H1 (cell line): ENCODE measurements at regions not wholly inside any gene's neighbourhood (a gene's known extent, or its start where the extent isn't known, plus 50 kb on each side); places are given as distances from the start of the nearest gene placed in this dataset.

Experiments used
- CTCF ChIA-PET: fragments of 300-600 bp; sonication (Branson Sonifier 250); formaldehyde crosslinking; loops from one replicate; lab custom pipeline; 2021; ENCODE audit not compliant: partially characterized antibody; lab: Charles Lee
- POLR2A ChIA-PET: fragments of 300-600 bp; sonication (Branson Sonifier 250); formaldehyde crosslinking; loops from one replicate; lab custom pipeline; 2021; ENCODE audit warnings: inconsistent platforms; ENCODE audit not compliant: partially characterized antibody; lab: Charles Lee
- DNase-seq, 2 experiments: peaks; one replicate each; pipeline versions ENCODE4 v3.0.0 to v3.0.0-alpha.2; 2010 to 2022; ENCODE audit warnings: low spot score in 2 of 2, low read depth in 1 of 2, mixed read lengths in 1 of 2
- FAIRE-seq: peaks from 2 replicates; lab custom pipeline; 2011; peaks lifted over from hg19 to GRCh38; lab: Jason Lieb, UNC
- H2AFZ ChIP-seq: 2 replicates; pipeline ENCODE4 v1.8.1; 2012; ENCODE audit warnings: low read length, inconsistent platforms
- H2AK5ac ChIP-seq: 2 replicates; pipeline ENCODE4 v1.6.1; 2013; ENCODE audit warnings: low read depth, low read length
- H2BK120ac ChIP-seq: replicated peaks from 2 replicates; pipeline ENCODE3; 2013; ENCODE audit warnings: low read depth, low read length, inconsistent platforms
- H2BK12ac ChIP-seq: 2 replicates; pipeline ENCODE4 v1.6.1; 2013; ENCODE audit warnings: low read depth, low read length
- H2BK15ac ChIP-seq: 2 replicates; pipeline ENCODE4 v1.6.1; 2013; ENCODE audit warnings: low read length
- H2BK20ac ChIP-seq: 2 replicates; pipeline ENCODE4 v1.6.1; 2013; ENCODE audit warnings: low read length
- H2BK5ac ChIP-seq: 2 replicates; pipeline ENCODE4 v1.6.1; 2013; ENCODE audit warnings: low read depth, low read length
- H3K14ac ChIP-seq: 2 replicates; pipeline ENCODE4 v1.6.1; 2013; ENCODE audit warnings: inconsistent platforms; ENCODE audit not compliant: insufficient read length
- H3K18ac ChIP-seq: 2 replicates; pipeline ENCODE4 v1.6.1; 2013; ENCODE audit warnings: low read length; ENCODE audit errors: extremely low read depth
- H3K23ac ChIP-seq: 2 replicates; pipeline ENCODE4 v1.6.1; 2013; ENCODE audit warnings: inconsistent platforms; ENCODE audit not compliant: insufficient read length
- H3K23me2 ChIP-seq: 2 replicates; pipeline ENCODE4 v1.6.1; 2013; ENCODE audit warnings: low read depth, low read length
- H3K27ac ChIP-seq: 2 replicates; pipeline ENCODE4 v1.6.1; 2011; ENCODE audit warnings: low read depth, low read length, inconsistent platforms
- H3K27me3 ChIP-seq, 4 experiments: replicated peaks in 1 of 4; 1 replicate in 1 of 4; 2 replicates in 3 of 4; pipeline versions ENCODE4 v1.6.1 to v1.8.1; 2011 to 2013; ENCODE audit warnings: low read length in 3 of 4, mild to moderate bottlenecking in 3 of 4, inconsistent platforms in 2 of 4, mixed read lengths in 2 of 4, moderate library complexity in 1 of 4; ENCODE audit not compliant: control insufficient read depth in 3 of 4, insufficient read depth in 3 of 4; ENCODE audit errors: extremely low read depth in 1 of 4
- H3K36me3 ChIP-seq, 4 experiments: 2 replicates each; pipeline versions ENCODE4 v1.6.1 to v1.8.1; 2011 to 2013; ENCODE audit warnings: mild to moderate bottlenecking in 4 of 4, low read length in 3 of 4, moderate library complexity in 2 of 4, control low read depth in 1 of 4, inconsistent platforms in 1 of 4; ENCODE audit not compliant: insufficient read depth in 4 of 4, control insufficient read depth in 2 of 4
- H3K4ac ChIP-seq: replicated peaks from 2 replicates; pipeline ENCODE3; 2013; ENCODE audit warnings: low read length, low read depth, mixed read lengths, inconsistent platforms; ENCODE audit not compliant: insufficient read length
- H3K4me1 ChIP-seq, 4 experiments: replicated peaks in 1 of 4; 1 replicate in 1 of 4; 2 replicates in 3 of 4; pipeline versions ENCODE4 v1.6.1 to v1.8.1; 2011 to 2013; ENCODE audit warnings: low read length in 3 of 4, inconsistent platforms in 2 of 4, mixed read lengths in 1 of 4; ENCODE audit not compliant: insufficient read depth in 4 of 4, control insufficient read depth in 3 of 4
- H3K4me2 ChIP-seq, 2 experiments: 2 replicates each; pipeline versions ENCODE4 v1.6.1 to v1.8.1; 2011 to 2013; ENCODE audit warnings: low read depth in 2 of 2, low read length in 2 of 2, control low read depth in 1 of 2, inconsistent platforms in 1 of 2, mild to moderate bottlenecking in 1 of 2; ENCODE audit not compliant: insufficient read depth in 1 of 2
- H3K4me3 ChIP-seq, 4 experiments: fragments of 200-600, 300-600 bp in 1 of 4; sonication (generic), shearing (Covaris generic), sonication (Bioruptor Twin) in 1 of 4; 2 replicates each; pipeline versions ENCODE4 v1.5.1 to v1.8.1; 2011 to 2016; ENCODE audit warnings: low read length in 4 of 4, low read depth in 3 of 4, control low read depth in 2 of 4, inconsistent platforms in 2 of 4, mild to moderate bottlenecking in 2 of 4, mixed read lengths in 1 of 4, moderate library complexity in 1 of 4; ENCODE audit not compliant: insufficient read depth in 2 of 4; ENCODE audit errors: extremely low read depth in 1 of 4
- H3K56ac ChIP-seq: replicated peaks from 2 replicates; pipeline ENCODE3; 2013; ENCODE audit warnings: low read depth, mild to moderate bottlenecking, mixed read lengths, low read length, inconsistent platforms; ENCODE audit not compliant: insufficient read length
- H3K79me1 ChIP-seq: 2 replicates; pipeline ENCODE4 v1.6.1; 2013; ENCODE audit warnings: low read depth, low read length, control low read depth
- H3K79me2 ChIP-seq, 2 experiments: 2 replicates each; pipeline versions ENCODE4 v1.6.1 to v1.8.1; 2012 to 2013; ENCODE audit warnings: low read length in 2 of 2, mild to moderate bottlenecking in 2 of 2, inconsistent platforms in 1 of 2; ENCODE audit not compliant: insufficient read depth in 2 of 2, control insufficient read depth in 1 of 2
- H3K9ac ChIP-seq, 4 experiments: replicated peaks in 1 of 4; 1 replicate in 1 of 4; 2 replicates in 3 of 4; pipeline versions ENCODE4 v1.6.1 to v1.8.1; 2011 to 2013; ENCODE audit warnings: low read depth in 3 of 4, low read length in 3 of 4, control low read depth in 2 of 4, mild to moderate bottlenecking in 2 of 4, moderate library complexity in 2 of 4, inconsistent platforms in 1 of 4; ENCODE audit errors: extremely low read depth in 1 of 4
- H3K9me3 ChIP-seq, 2 experiments: 2 replicates each; pipeline versions ENCODE4 v1.6.1 to v1.8.1; 2012 to 2013; ENCODE audit warnings: mild to moderate bottlenecking in 2 of 2, moderate library complexity in 2 of 2, control low read depth in 1 of 2, inconsistent platforms in 1 of 2, low read depth in 1 of 2, low read length in 1 of 2, mixed read lengths in 1 of 2; ENCODE audit not compliant: insufficient read depth in 2 of 2
- H4K20me1 ChIP-seq, 2 experiments: replicated peaks in 1 of 2; 2 replicates each; pipeline versions ENCODE3 to v1.8.1; 2011 to 2013; ENCODE audit warnings: inconsistent platforms in 2 of 2, low read length in 2 of 2, mild to moderate bottlenecking in 1 of 2; ENCODE audit not compliant: insufficient read depth in 2 of 2, control insufficient read depth in 1 of 2
- H4K5ac ChIP-seq: 2 replicates; pipeline ENCODE4 v1.6.1; 2013; ENCODE audit warnings: low read length, low read depth, mixed read lengths, inconsistent platforms; ENCODE audit not compliant: insufficient read length
- H4K8ac ChIP-seq: 2 replicates; pipeline ENCODE4 v1.8.0; 2013; ENCODE audit warnings: mild to moderate bottlenecking, moderate library complexity, low read length, inconsistent platforms; ENCODE audit not compliant: insufficient read depth; ENCODE audit errors: extremely low read depth
- H4K91ac ChIP-seq: replicated peaks from 2 replicates; pipeline ENCODE3; 2013; ENCODE audit warnings: low read length, mixed read lengths, inconsistent platforms; ENCODE audit not compliant: insufficient read length
- CEBPB ChIP-seq: IDR thresholded peaks from 2 replicates; pipeline ENCODE4 v1.6.1; 2012; ENCODE audit warnings: low read depth, low read length
- CHD1 ChIP-seq: IDR thresholded peaks from 2 replicates; pipeline ENCODE4 v1.6.1; 2012; ENCODE audit warnings: low read depth, low read length, improper control_type of control experiment
- FOSL1 ChIP-seq: IDR thresholded peaks from 2 replicates; pipeline ENCODE4 v1.6.1; 2011; ENCODE audit warnings: mild to moderate bottlenecking, low read depth, low read length, moderate library complexity; ENCODE audit not compliant: insufficient read depth
- HDAC6 ChIP-seq: IDR thresholded peaks from one replicate; pipeline ENCODE4 v1.7.1; 2012; ENCODE audit warnings: low read depth, mild to moderate bottlenecking, inconsistent platforms, low read length, moderate library complexity
- JUN ChIP-seq: IDR thresholded peaks from 2 replicates; pipeline ENCODE4 v1.6.1; 2011; ENCODE audit warnings: low read depth, mild to moderate bottlenecking, improper control_type of control experiment, low read length
- JUND ChIP-seq: IDR thresholded peaks from 2 replicates; pipeline ENCODE4 v1.6.1; 2011; ENCODE audit warnings: mild to moderate bottlenecking, improper control_type of control experiment, low read length
- KDM1A ChIP-seq: fragments of 200-600, 300-600 bp; sonication (generic); IDR thresholded peaks from 2 replicates; pipeline ENCODE4 v1.7.1; 2016; ENCODE audit warnings: mild to moderate bottlenecking, low read length, borderline replicate concordance
- NANOG ChIP-seq: IDR thresholded peaks from 2 replicates; pipeline ENCODE4 v1.6.1; 2011; ENCODE audit warnings: low read length, low read depth, mild to moderate bottlenecking, inconsistent platforms; ENCODE audit not compliant: insufficient read depth, poor library complexity, severe bottlenecking
- POLR2A ChIP-seq, 2 experiments: IDR thresholded peaks; 1 replicate in 1 of 2; 2 replicates in 1 of 2; pipeline ENCODE4 v1.6.1; 2011; ENCODE audit warnings: low read depth in 2 of 2, low read length in 2 of 2, mild to moderate bottlenecking in 2 of 2; ENCODE audit errors: control extremely low read depth in 1 of 2
- RXRA ChIP-seq: IDR thresholded peaks from 2 replicates; pipeline ENCODE4 v1.6.1; 2011; ENCODE audit warnings: low read depth, mild to moderate bottlenecking, low read length, moderate library complexity; ENCODE audit not compliant: insufficient read depth
- SIRT6 ChIP-seq: IDR thresholded peaks from one replicate; pipeline ENCODE4 v1.7.1; 2012; ENCODE audit warnings: low read length, inconsistent platforms
- SUZ12 ChIP-seq: fragments of 200-600 bp; sonication (generic); IDR thresholded peaks from 2 replicates; pipeline ENCODE4 v1.6.1; 2012; ENCODE audit warnings: mild to moderate bottlenecking, inconsistent platforms, low read length, moderate library complexity, mixed read lengths
- TAF1 ChIP-seq: IDR thresholded peaks from 2 replicates; pipeline ENCODE4 v1.6.1; 2011; ENCODE audit warnings: mild to moderate bottlenecking, low read depth, low read length
- TAF7 ChIP-seq: optimal IDR thresholded peaks from 2 replicates; pipeline ENCODE3; 2011; ENCODE audit warnings: low read depth, mild to moderate bottlenecking, inconsistent platforms, low read length, moderate library complexity, borderline replicate concordance
- TBP ChIP-seq: IDR thresholded peaks from 2 replicates; pipeline ENCODE4 v1.6.1; 2011; ENCODE audit warnings: low read depth, low read length, improper control_type of control experiment
- TCF12 ChIP-seq: IDR thresholded peaks from 2 replicates; pipeline ENCODE4 v1.6.1; 2011; ENCODE audit warnings: low read depth, mild to moderate bottlenecking, low read length
- TF ChIP-seq, protein P1 (sequence below): IDR thresholded peaks from 2 replicates; pipeline ENCODE4 v1.6.1; 2012; ENCODE audit warnings: inconsistent platforms

DNA sequence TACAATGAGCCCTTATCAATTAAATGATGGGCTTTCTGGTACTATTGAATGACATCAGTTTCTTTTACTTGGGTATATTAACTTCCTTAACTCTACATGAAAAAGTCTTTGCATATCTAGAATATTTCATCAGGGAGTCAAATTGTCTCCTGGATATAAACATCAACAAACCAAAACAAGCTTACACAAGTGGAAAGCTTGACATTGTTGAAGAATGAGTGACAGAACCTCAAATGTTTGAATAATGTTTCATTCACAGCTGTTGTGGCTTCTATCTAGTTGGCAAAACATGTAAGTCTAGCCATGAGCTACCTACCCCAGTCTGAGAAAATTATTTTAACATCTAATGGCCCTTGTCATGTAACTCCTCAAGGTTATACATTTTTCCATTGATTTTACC lies 604.8 kb upstream of the ADAMTS5 start:
- Histone ChIP-seq H2AFZ (no peak overlapping the region), H4K20me1 (no peaks in the 10 kb centered on the region), H3K27me3 (no peaks in the 10 kb centered on the region), H2BK15ac (no peak overlapping the region), H4K8ac (no peak overlapping the region), H3K4me1 (no peaks in the 10 kb centered on the region), H3K4me2 (no peak overlapping the region), H3K23ac (no peak overlapping the region), H3K9me3 (peaks cover 0 to 3% of the 10 kb centered on the region in 2 experiments; a peak in 1 of 4 replicates), H3K4me3 (no peak overlapping the region), H2BK5ac (no peak overlapping the region), H3K9ac (no peak overlapping the region), H3K14ac (no peak overlapping the region), H4K5ac (no peak overlapping the region), H3K27ac (no peak overlapping the region), H3K56ac (no peak overlapping the region), H2BK20ac (no peak overlapping the region), H3K79me2 (no peaks in the 10 kb centered on the region), H4K91ac (no peak overlapping the region), H3K23me2 (peaks cover 4% of the 10 kb centered on the region; the same call in 1 of the 2 replicates), H2AK5ac (no peak overlapping the region), H3K79me1 (no peaks in the 10 kb centered on the region), H3K4ac (no peak overlapping the region), H3K36me3 (no peaks in the 10 kb centered on the region), H2BK120ac (no peak overlapping the region), H2BK12ac (no peak overlapping the region), H3K18ac (no peak overlapping the region)
- FAIRE-seq (no peak), DNase-seq (no peak)
- POLR2A ChIA-PET = no interaction called here
- CTCF ChIA-PET = interaction anchor here (0.8 kb wide), 1 partner anchor 1173 kb away, joined by 3 read pairs; no protein-coding TSS in a partner anchor
- TF ChIP-seq CEBPB (no peak), JUN (no peak), TBP (no peak), TCF12 (no peak), TAF1 (no peak), FOSL1 (no peak), CHD1 (no peak), POLR2A (IDR thresholded peaks at IDR 0.05; ENCODE audit: control extremely low read depth in 1 of 2, low read depth in 2 of 2, low read length in 2 of 2) (no peak), TAF7 (no peak), HDAC6 (no peak), JUND (no peak), KDM1A (no peak), SUZ12 (no peak), NANOG (no peak), RXRA (no peak), SIRT6 (no peak)
- TF ChIP-seq, protein P1, sequence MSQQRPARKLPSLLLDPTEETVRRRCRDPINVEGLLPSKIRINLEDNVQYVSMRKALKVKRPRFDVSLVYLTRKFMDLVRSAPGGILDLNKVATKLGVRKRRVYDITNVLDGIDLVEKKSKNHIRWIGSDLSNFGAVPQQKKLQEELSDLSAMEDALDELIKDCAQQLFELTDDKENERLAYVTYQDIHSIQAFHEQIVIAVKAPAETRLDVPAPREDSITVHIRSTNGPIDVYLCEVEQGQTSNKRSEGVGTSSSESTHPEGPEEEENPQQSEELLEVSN = no peak
